ENCODE measurements at regions not wholly inside any gene's neighbourhood (a gene's known extent, or its start where the extent isn't known, plus 50 kb on each side); places are given as distances from the start of the nearest gene placed in this dataset.

- TF ChIP-seq CTCF (IDR thresholded peaks at IDR 0.05), result no peak
- no peak for TF ChIP-seq EZH2 (IDR thresholded peaks at IDR 0.05; ENCODE audit: borderline replicate concordance, insufficient read depth, low read depth, low read length, poor library complexity, severe bottlenecking)
These were observed 55.6 kb upstream of the CCNG1 start for GRCh38 chr5:163381832-163382231.

Measured in B cell (primary cell).